ENCODE measurements at regions not wholly inside any gene's neighbourhood (a gene's known extent, or its start where the extent isn't known, plus 50 kb on each side); places are given as distances from the start of the nearest gene placed in this dataset.

GRCh38 chr5:167177736-167178135 is 1113.7 kb upstream of the WWC1 start:
- no peak overlapping the region for H3K4me3 ChIP-seq (ENCODE audit: low read length in 3 of 3)
- no peaks in the 10 kb centered on the region for H3K9me3 ChIP-seq (ENCODE audit: control insufficient read depth in 3 of 3, low read length in 3 of 3)
- H3K36me3 ChIP-seq (ENCODE audit: control insufficient read depth in 3 of 3, insufficient read depth in 3 of 3, low read length in 3 of 3), result no peaks in the 10 kb centered on the region
- no peaks in the 10 kb centered on the region for H3K4me1 ChIP-seq (ENCODE audit: control insufficient read depth in 3 of 3, insufficient read depth in 3 of 3, low read length in 3 of 3)
- H3K27me3 ChIP-seq (ENCODE audit: control insufficient read depth in 3 of 3, insufficient read depth in 3 of 3, low read length in 3 of 3), result no peaks in the 10 kb centered on the region
- no peak overlapping the region for H3K9ac ChIP-seq (ENCODE audit: low read depth in 1 of 3, low read length in 3 of 3)
- H3K27ac ChIP-seq (ENCODE audit: low read depth, low read length), result no peak overlapping the region

GRCh38 chr5:167180906-167181305 is 1110.5 kb upstream of the WWC1 start:
- no peaks in the 10 kb centered on the region for H3K9me3 ChIP-seq (ENCODE audit: control insufficient read depth in 3 of 3, low read length in 3 of 3)
- H3K27ac ChIP-seq (ENCODE audit: low read depth, low read length), result no peak overlapping the region
- no peak overlapping the region for H3K9ac ChIP-seq (ENCODE audit: low read depth in 1 of 3, low read length in 3 of 3)
- H3K4me3 ChIP-seq (ENCODE audit: low read length in 3 of 3), result no peak overlapping the region
- no peaks in the 10 kb centered on the region for H3K27me3 ChIP-seq (ENCODE audit: control insufficient read depth in 3 of 3, insufficient read depth in 3 of 3, low read length in 3 of 3)
- H3K4me1 ChIP-seq (ENCODE audit: control insufficient read depth in 3 of 3, insufficient read depth in 3 of 3, low read length in 3 of 3), result no peaks in the 10 kb centered on the region
- no peaks in the 10 kb centered on the region for H3K36me3 ChIP-seq (ENCODE audit: control insufficient read depth in 3 of 3, insufficient read depth in 3 of 3, low read length in 3 of 3)

GRCh38 chr5:167205881-167206280 is 1085.6 kb upstream of the WWC1 start:
- Histone ChIP-seq H3K27ac (ENCODE audit: low read depth, low read length) (no peak overlapping the region), H3K9ac (ENCODE audit: low read depth in 1 of 3, low read length in 3 of 3) (no peak overlapping the region), H3K4me3 (ENCODE audit: low read length in 3 of 3) (no peak overlapping the region), H3K36me3 (ENCODE audit: control insufficient read depth in 3 of 3, insufficient read depth in 3 of 3, low read length in 3 of 3) (no peaks in the 10 kb centered on the region), H3K9me3 (ENCODE audit: control insufficient read depth in 3 of 3, low read length in 3 of 3) (no peaks in the 10 kb centered on the region), H3K4me1 (ENCODE audit: control insufficient read depth in 3 of 3, insufficient read depth in 3 of 3, low read length in 3 of 3) (no peaks in the 10 kb centered on the region), H3K27me3 (ENCODE audit: control insufficient read depth in 3 of 3, insufficient read depth in 3 of 3, low read length in 3 of 3) (no peaks in the 10 kb centered on the region)

- Histone ChIP-seq H3K9me3 (ENCODE audit: control insufficient read depth in 3 of 3, low read length in 3 of 3) (no peaks in the 10 kb centered on the region), H3K27me3 (ENCODE audit: control insufficient read depth in 3 of 3, insufficient read depth in 3 of 3, low read length in 3 of 3) (no peaks in the 10 kb centered on the region), H3K27ac (ENCODE audit: low read depth, low read length) (no peak overlapping the region), H3K9ac (ENCODE audit: low read depth in 1 of 3, low read length in 3 of 3) (no peak overlapping the region), H3K4me1 (ENCODE audit: control insufficient read depth in 3 of 3, insufficient read depth in 3 of 3, low read length in 3 of 3) (no peaks in the 10 kb centered on the region), H3K36me3 (ENCODE audit: control insufficient read depth in 3 of 3, insufficient read depth in 3 of 3, low read length in 3 of 3) (no peaks in the 10 kb centered on the region), H3K4me3 (ENCODE audit: low read length in 3 of 3) (no peak overlapping the region)
Measured at GRCh38 chr5:167207081-167207480, 1084.4 kb upstream of the WWC1 start.

- no peaks in the 10 kb centered on the region for H3K9me3 ChIP-seq (ENCODE audit: control insufficient read depth in 3 of 3, low read length in 3 of 3)
- no peaks in the 10 kb centered on the region for H3K27me3 ChIP-seq (ENCODE audit: control insufficient read depth in 3 of 3, insufficient read depth in 3 of 3, low read length in 3 of 3)
- H3K4me1 ChIP-seq (ENCODE audit: control insufficient read depth in 3 of 3, insufficient read depth in 3 of 3, low read length in 3 of 3), result no peaks in the 10 kb centered on the region
- H3K36me3 ChIP-seq (ENCODE audit: control insufficient read depth in 3 of 3, insufficient read depth in 3 of 3, low read length in 3 of 3), result no peaks in the 10 kb centered on the region
- H3K27ac ChIP-seq (ENCODE audit: low read depth, low read length), result no peak overlapping the region
- no peak overlapping the region for H3K4me3 ChIP-seq (ENCODE audit: low read length in 3 of 3)
- no peak overlapping the region for H3K9ac ChIP-seq (ENCODE audit: low read depth in 1 of 3, low read length in 3 of 3)
Measured at GRCh38 chr5:167208911-167209310, 1082.5 kb upstream of the WWC1 start.

- no peaks in the 10 kb centered on the region for H3K9me3 ChIP-seq (ENCODE audit: control insufficient read depth in 3 of 3, low read length in 3 of 3)
- H3K9ac ChIP-seq (ENCODE audit: low read depth in 1 of 3, low read length in 3 of 3), result no peak overlapping the region
- no peaks in the 10 kb centered on the region for H3K36me3 ChIP-seq (ENCODE audit: control insufficient read depth in 3 of 3, insufficient read depth in 3 of 3, low read length in 3 of 3)
- H3K27me3 ChIP-seq (ENCODE audit: control insufficient read depth in 3 of 3, insufficient read depth in 3 of 3, low read length in 3 of 3), result no peaks in the 10 kb centered on the region
- H3K4me1 ChIP-seq (ENCODE audit: control insufficient read depth in 3 of 3, insufficient read depth in 3 of 3, low read length in 3 of 3), result no peaks in the 10 kb centered on the region
- no peak overlapping the region for H3K27ac ChIP-seq (ENCODE audit: low read depth, low read length)
- H3K4me3 ChIP-seq (ENCODE audit: low read length in 3 of 3), result no peak overlapping the region
Measured at GRCh38 chr5:167217097-167217743, 1074.2 kb upstream of the WWC1 start.

- H3K9ac ChIP-seq (ENCODE audit: low read depth in 1 of 3, low read length in 3 of 3), result no peak overlapping the region
- H3K27ac ChIP-seq (ENCODE audit: low read depth, low read length), result no peak overlapping the region
- H3K9me3 ChIP-seq (ENCODE audit: control insufficient read depth in 3 of 3, low read length in 3 of 3), result no peaks in the 10 kb centered on the region
- no peaks in the 10 kb centered on the region for H3K4me1 ChIP-seq (ENCODE audit: control insufficient read depth in 3 of 3, insufficient read depth in 3 of 3, low read length in 3 of 3)
- H3K4me3 ChIP-seq (ENCODE audit: low read length in 3 of 3), result no peak overlapping the region
- H3K27me3 ChIP-seq (ENCODE audit: control insufficient read depth in 3 of 3, insufficient read depth in 3 of 3, low read length in 3 of 3), result no peaks in the 10 kb centered on the region
- H3K36me3 ChIP-seq (ENCODE audit: control insufficient read depth in 3 of 3, insufficient read depth in 3 of 3, low read length in 3 of 3), result no peaks in the 10 kb centered on the region
Measured at GRCh38 chr5:167219298-167219697, 1072.1 kb upstream of the WWC1 start.

GRCh38 chr5:167226386-167226785 is 1065.1 kb upstream of the WWC1 start:
- Histone ChIP-seq H3K4me3 (ENCODE audit: low read length in 3 of 3) (no peak overlapping the region), H3K9ac (ENCODE audit: low read depth in 1 of 3, low read length in 3 of 3) (no peak overlapping the region), H3K27me3 (ENCODE audit: control insufficient read depth in 3 of 3, insufficient read depth in 3 of 3, low read length in 3 of 3) (no peaks in the 10 kb centered on the region), H3K27ac (ENCODE audit: low read depth, low read length) (no peak overlapping the region), H3K36me3 (ENCODE audit: control insufficient read depth in 3 of 3, insufficient read depth in 3 of 3, low read length in 3 of 3) (no peaks in the 10 kb centered on the region), H3K9me3 (ENCODE audit: control insufficient read depth in 3 of 3, low read length in 3 of 3) (peaks cover 0 to 3% (median 0%) of the 10 kb centered on the region in 3 donors), H3K4me1 (ENCODE audit: control insufficient read depth in 3 of 3, insufficient read depth in 3 of 3, low read length in 3 of 3) (no peaks in the 10 kb centered on the region)

- Histone ChIP-seq H3K4me3 (ENCODE audit: low read length in 3 of 3) (no peak overlapping the region), H3K27ac (ENCODE audit: low read depth, low read length) (no peak overlapping the region), H3K4me1 (ENCODE audit: control insufficient read depth in 3 of 3, insufficient read depth in 3 of 3, low read length in 3 of 3) (no peaks in the 10 kb centered on the region), H3K9me3 (ENCODE audit: control insufficient read depth in 3 of 3, low read length in 3 of 3) (peaks cover 0 to 3% (median 0%) of the 10 kb centered on the region in 3 donors), H3K36me3 (ENCODE audit: control insufficient read depth in 3 of 3, insufficient read depth in 3 of 3, low read length in 3 of 3) (no peaks in the 10 kb centered on the region), H3K9ac (ENCODE audit: low read depth in 1 of 3, low read length in 3 of 3) (no peak overlapping the region), H3K27me3 (ENCODE audit: control insufficient read depth in 3 of 3, insufficient read depth in 3 of 3, low read length in 3 of 3) (no peaks in the 10 kb centered on the region)
Measured at GRCh38 chr5:167228134-167228533, 1063.3 kb upstream of the WWC1 start.

- Histone ChIP-seq H3K36me3 (ENCODE audit: control insufficient read depth in 3 of 3, insufficient read depth in 3 of 3, low read length in 3 of 3) (no peaks in the 10 kb centered on the region), H3K9me3 (ENCODE audit: control insufficient read depth in 3 of 3, low read length in 3 of 3) (peaks cover 0 to 3% (median 0%) of the 10 kb centered on the region in 3 donors), H3K4me3 (ENCODE audit: low read length in 3 of 3) (no peak overlapping the region), H3K27ac (ENCODE audit: low read depth, low read length) (no peak overlapping the region), H3K27me3 (ENCODE audit: control insufficient read depth in 3 of 3, insufficient read depth in 3 of 3, low read length in 3 of 3) (no peaks in the 10 kb centered on the region), H3K4me1 (ENCODE audit: control insufficient read depth in 3 of 3, insufficient read depth in 3 of 3, low read length in 3 of 3) (no peaks in the 10 kb centered on the region), H3K9ac (ENCODE audit: low read depth in 1 of 3, low read length in 3 of 3) (no peak overlapping the region)
Measured at GRCh38 chr5:167229751-167230150, 1061.7 kb upstream of the WWC1 start.

Measured in skeletal muscle tissue (tissue), 3 donors.